ENCODE measurements at regions not wholly inside any gene's neighbourhood (a gene's known extent, or its start where the extent isn't known, plus 50 kb on each side); places are given as distances from the start of the nearest gene placed in this dataset.

DNA sequence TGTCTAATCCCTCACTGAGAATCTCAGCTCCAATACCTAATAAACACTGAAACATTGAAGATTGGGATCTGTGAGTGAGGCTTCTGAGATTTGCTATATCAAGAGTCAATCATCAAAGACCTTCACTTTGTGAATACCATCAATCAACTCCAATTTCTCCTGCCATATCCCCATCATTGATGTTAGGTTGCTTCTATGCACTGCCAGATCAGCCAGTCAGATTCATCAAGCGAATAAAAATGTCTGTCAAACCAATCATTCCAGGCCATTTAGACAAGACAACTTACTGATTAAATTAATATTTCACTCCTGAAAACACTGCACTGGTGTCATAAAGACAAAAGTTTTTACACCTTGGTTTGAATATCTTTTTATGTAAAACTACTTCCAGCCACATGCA is 1295.5 kb upstream of the LRRTM1 start:
- no peak for DNase-seq (ENCODE audit: low read depth, low spot score)

DNA sequence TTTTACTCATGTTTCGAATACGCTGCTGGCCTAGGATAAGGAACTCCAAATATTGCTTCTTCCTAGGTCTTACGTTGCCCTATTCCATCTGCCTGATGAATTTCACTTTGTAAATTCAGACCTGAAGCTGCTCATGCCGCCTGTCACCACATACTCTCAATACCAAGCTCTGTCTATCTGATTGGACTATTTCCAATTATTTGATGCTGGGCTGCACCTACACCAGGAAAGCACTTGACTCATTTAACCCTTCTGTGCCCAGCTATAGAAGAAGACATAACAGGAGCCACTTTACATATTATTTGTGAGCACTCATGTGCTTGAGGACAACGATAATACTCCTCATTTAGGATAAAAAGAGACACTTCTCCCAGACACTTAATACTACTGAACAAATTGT is 1293.9 kb upstream of the LRRTM1 start:
- no peak for DNase-seq (ENCODE audit: low read depth, low spot score)

DNA sequence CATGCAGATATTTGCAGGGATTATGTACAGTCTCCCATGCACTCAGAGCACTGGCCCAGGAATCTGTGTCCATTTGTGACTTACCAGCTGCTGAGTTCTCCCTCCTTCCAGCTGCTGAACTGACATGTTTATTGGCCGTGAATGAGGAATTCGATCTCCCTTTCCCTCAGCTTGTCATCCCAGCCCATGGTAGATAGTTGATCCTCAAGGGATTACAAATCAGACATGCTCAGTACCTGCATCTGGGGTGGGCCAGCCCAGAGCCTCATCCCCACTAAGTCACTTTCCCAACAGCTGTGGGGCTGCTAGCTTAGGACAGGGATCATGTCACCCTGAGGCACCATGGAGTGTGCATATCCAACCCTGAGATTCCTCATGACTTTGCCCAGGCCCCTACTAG is 1284.9 kb upstream of the LRRTM1 start:
- DNase-seq (ENCODE audit: low read depth, low spot score) = no peak

DNA sequence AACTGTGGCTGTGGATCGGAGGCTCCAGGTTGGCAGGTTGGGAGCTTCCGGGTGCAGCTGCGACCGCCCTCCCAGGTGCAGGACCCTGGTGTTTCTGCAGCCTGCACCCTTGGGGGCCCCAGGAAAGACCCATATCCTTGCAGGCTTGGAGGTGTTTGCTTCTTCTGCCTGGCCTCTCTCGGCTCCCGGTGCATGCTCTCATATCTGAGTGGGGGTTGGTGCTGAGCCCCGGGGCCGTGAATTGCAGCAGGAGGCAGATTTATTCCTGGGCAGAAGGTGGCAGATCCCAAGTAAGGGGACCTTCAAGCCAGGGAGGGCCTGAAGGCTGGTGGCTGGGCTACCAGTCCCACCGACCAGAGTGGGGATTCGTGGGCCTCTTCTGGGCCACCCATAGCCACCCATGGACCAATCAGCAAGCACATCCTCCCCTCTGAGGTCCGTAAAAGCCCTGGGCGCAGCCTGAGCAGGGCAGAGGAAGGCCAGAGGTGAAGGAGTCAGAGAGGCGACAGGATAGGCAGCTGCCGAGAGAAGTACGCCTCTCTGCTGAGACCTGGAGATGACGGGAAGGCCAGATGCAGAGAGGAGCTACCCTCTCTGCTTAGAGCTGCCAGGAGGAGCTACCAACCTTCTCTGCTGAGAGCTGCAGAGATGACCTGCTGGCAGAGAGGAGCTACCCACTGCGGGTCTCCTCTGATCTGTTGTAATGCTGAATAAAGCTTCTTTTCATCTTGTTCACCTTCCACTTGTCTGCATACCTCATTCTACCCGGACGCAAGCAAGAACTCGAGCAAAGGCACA is 1279.0 kb upstream of the LRRTM1 start:
- no peak for DNase-seq (ENCODE audit: low read depth, low spot score)

DNA sequence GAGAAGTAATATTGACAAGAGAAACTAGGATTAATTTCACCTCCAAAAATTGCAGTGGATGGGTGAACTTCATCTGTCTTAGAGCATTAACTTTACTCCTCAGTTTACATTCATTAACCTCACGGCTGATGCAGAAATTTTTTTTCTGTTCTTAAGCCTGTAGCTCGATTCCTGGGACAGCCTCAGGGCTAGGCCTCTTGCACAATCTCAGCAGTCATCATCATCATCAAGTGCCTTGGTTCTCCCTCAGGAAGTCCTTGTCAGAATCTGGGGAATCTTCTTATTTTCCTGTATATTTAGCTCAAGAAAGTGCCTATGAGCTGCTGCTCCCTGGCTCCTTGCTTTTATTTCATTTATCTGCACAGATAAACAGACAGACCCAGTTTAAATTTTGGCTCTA is 1272.2 kb upstream of the LRRTM1 start:
- no peak for DNase-seq (ENCODE audit: low read depth, low spot score)

DNA sequence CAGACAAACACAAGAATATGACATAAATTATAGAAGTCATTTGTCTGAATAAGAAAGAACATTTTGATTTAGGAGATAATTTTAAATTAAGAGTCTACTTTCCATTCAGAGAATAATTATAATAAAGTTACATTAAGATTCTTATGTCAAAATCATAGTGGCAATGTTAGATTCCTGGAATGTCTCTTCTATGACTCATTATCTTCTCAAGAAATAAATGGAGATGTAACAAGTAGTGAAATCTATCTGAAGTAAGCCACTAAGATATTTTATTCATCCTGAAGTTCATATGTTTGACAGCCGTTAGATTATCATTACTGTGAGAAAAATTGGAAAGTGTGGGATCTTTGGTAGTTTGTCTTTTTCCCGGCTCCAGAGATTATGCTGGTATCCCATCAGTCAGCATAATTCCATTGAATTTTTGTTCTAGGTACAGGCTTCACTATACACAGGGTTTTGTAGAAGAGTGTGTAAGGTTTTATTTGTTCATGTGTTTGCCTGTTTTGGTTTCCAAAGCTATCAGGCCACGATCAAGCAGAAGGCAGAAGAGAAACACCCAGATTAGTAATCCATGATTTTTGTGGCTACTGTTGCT is 1246.6 kb upstream of the LRRTM1 start:
- DNase-seq (ENCODE audit: low read depth, low spot score) = no peak

DNA sequence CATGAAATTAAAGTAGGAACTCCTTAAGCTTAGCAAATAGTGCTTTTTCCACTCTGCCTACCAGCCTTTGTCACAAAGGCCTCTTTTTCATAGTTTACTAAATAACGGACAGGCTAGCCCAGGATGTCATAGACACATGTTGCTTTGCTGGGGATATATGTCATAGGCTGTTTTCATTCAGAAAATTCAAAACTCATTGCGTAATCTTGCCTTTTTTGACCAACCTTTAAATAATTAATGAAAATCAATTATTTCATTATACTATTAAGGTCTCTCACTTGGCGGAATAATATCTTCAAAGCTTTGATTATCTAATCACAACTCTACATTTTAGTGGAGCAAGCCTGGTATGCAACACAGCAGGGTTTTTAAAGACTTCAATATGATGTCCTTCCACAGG is 1245.7 kb upstream of the LRRTM1 start:
- no peak for DNase-seq (ENCODE audit: low read depth, low spot score)

DNA sequence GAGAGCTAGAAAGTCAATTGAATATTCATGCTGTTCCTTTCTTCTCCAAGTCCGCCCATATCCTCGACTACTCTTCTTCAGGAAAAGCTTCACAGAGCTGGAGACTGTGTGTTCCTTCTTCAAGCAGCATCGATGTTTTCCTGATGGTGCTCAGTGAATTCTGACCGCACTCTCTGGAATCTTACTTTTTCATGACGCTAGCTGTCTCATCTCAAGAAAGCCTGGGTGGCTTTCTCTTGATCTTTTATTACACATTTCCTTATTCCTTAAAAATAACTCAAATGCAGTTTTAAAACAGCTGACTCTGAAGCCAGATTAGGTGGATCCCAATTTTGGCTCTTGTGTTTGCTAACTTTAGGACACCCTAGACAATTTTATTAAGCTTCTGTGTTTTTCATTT is 1245.1 kb upstream of the LRRTM1 start:
- no peak for DNase-seq (ENCODE audit: low read depth, low spot score)

DNA sequence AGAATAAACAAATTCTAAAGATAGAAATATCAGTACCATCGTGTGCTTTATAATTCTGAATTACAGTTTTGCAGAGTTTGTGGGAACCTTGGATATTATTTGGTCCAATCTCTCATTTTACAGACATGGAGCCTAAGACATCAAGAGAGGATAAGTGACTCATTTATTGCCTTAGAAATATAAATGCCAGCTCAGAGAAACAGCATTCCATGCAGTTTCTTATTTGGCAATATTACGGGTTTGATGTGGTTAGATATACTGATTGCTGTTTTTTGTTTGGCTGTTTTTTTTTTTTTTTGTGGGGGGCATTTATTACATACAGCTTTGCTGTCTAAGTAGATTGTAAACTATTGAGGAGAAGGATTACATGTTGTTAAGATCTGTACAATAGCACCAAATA is 1241.1 kb upstream of the LRRTM1 start:
- DNase-seq (ENCODE audit: low read depth, low spot score) = no peak

DNA sequence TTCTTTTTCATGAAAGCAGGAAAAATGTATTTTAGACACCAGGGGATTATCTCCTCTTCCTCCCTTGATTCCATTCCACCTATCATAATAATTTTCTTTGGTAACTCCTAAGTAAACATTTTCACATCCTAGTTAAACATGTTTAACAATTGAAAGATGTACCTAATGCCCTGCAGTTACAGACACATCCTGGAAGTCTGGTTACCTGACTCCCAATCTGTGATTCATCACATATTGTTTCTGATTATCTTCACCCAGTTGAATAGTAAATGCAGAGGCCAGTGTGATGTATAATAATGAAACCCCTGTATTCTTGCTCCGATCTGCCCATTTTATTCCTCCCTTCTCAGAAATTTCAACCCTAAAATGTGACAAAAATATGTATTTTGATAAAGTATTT is 1237.6 kb upstream of the LRRTM1 start:
- no peak for DNase-seq (ENCODE audit: low read depth, low spot score)

DNA sequence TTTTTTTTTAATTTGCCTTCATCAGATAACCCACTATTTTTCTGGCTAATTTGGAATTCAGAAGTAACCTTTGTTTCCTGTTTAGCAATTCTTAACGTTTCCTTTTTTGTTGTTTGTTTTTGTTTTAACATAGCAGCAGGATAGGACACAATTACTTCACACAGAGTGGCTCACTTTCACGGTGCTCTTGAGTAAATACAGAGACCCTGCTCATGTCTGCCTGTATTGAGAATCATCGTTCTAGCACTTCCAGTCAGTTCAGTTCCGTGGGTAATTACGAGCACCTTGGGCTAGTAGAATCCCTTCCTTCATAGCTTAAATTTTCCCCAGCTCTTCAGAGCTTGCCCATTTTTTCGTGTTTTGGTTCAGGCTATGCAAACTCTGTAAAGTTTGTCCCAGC is 1225.4 kb upstream of the LRRTM1 start:
- DNase-seq (ENCODE audit: low read depth, low spot score) = no peak

DNA sequence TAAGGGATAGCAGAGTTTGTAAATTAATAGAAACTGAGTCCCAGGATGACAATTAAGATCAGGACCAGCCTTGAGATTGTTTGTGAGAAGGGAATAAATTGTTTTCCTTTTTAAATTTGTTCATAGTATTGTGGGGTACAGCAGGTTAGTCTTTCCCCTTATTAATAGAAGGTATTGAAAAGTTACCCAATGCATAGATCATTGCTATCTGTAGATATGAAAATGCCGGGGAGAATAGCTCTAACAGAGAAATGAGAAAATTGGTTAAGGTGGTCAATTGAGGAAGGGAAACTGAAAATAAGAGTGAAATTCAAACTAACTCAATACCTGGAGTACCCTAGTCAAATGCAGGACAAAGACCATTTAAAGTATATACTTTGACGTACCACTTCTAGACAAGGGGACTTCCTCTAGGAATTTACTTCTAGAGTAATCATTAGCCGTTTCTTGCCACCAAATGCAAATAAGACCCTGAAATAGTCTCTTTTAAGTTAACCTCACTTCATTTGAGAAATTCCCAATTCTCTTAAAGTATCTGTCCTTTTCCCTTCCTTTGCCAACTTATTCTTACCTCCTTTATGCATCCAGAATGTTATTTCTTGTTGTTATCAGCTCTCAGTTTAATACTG is 1224.4 kb upstream of the LRRTM1 start:
- DNase-seq (ENCODE audit: low read depth, low spot score) = no peak

DNA sequence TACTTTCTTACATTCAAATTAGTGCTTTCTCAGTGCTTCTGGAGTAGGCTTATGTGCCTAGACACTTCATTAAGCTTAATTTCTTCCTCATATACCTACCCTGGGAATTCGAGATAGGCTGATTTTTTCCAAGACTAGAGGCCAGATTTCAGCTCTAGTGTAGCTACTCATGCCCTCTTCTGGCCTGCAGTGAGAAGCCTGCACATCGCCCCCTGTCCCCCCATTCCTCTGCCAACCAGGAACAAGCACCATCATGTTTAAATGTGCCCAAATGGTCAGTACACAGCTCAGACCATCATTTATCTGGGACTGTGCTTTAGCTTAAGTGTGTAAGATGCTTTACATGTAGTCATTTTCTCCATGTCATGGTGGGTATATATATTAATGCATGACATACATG is 1218.8 kb upstream of the LRRTM1 start:
- DNase-seq (ENCODE audit: low read depth, low spot score) = no peak

DNA sequence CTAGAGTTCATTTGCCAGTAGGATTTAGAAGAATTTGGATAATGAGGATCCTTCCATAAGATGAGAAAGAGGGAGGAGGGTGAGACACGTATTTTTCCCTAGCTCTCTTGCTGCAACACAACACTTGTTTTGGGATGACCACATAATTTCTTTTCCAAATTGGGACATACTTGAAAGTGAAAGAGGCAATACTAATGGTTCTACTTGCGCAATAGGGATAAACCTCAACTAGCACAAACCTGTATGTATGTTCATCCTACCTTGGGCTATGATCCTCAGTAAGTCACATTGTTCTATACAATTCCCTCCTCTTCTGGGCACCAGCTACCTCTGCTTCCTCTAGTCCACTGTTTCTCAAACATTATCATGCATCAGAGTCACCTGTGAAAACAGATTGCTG is 1208.8 kb upstream of the LRRTM1 start:
- no peak for DNase-seq (ENCODE audit: low read depth, low spot score)

DNA sequence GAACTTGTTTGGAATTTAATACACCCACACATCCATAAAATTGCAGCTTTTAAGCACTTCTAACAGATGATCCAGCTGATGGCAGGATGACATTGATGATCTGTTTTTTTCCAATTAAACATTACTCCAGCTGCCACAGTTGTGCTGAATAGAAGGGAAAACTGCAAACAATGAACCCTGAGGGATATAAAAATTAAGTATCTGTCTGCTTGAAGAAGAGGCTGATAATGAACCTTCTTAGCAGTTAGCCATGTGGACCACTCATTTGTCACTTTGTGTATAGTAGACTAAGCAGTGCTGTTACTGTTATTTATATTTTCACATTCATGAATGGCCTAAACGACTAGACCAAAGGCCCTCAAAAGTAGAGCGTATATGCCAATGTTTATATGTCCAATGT is 1201.0 kb upstream of the LRRTM1 start:
- no peak for DNase-seq (ENCODE audit: low read depth, low spot score)

DNA sequence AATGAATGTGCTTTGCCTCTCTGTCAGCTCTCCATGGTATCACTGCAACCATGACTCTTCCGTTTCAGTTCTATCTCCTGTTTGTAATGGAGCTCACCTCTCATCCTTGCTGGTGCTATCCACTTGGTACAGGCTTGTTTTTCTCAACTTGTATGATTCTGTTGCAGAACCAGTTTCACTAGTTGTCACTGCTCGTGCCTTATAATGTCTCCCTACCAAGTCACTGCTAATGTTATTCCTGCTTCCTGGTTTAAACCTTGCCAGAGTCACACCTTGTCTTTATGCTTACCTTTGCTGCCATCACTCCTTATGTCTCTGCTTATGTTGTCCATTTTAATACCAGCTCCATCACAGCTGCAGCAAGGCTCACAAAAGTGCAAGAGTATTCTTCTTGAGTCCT is 1191.0 kb upstream of the LRRTM1 start:
- no peak for DNase-seq (ENCODE audit: low read depth, low spot score)

DNA sequence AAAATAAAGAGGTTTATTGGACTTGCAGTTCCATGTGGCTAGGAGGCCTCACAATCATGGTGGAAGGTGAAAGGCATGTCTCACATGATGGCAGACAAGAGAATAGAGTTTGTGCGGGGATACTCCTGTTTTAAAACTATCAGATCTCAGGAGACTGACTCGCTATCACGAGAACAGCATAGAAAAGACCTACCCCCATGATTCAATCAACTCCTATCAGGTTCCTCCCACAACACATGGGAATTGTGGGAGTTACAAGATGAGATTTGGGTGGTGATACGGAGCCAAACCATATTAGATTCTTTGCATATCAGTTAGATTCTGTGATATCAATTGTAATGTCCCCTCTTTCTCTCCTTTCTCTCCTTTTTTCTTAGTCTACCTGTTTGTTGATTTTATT is 1178.7 kb upstream of the LRRTM1 start:
- no peak for DNase-seq (ENCODE audit: low read depth, low spot score)

DNA sequence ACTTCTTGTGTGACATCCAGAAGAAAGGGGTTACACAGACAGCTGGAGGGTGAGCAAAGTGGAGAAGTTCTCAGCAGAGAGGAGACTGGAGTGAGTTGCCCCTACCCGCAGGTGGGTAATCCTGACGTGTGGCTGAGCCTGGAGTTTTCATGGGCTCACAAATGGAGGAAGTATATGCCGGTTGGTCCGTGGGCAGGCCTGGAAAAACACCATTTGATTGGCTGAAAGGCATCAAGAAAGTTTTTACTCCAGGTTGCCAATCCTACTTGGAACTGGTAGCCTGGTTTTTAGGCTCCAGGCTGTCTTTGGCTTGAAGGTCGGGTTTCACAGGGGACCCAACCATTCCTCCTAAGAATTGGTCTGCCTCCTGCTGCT is 1177.4 kb upstream of the LRRTM1 start:
- DNase-seq (ENCODE audit: low read depth, low spot score) = no peak

DNA sequence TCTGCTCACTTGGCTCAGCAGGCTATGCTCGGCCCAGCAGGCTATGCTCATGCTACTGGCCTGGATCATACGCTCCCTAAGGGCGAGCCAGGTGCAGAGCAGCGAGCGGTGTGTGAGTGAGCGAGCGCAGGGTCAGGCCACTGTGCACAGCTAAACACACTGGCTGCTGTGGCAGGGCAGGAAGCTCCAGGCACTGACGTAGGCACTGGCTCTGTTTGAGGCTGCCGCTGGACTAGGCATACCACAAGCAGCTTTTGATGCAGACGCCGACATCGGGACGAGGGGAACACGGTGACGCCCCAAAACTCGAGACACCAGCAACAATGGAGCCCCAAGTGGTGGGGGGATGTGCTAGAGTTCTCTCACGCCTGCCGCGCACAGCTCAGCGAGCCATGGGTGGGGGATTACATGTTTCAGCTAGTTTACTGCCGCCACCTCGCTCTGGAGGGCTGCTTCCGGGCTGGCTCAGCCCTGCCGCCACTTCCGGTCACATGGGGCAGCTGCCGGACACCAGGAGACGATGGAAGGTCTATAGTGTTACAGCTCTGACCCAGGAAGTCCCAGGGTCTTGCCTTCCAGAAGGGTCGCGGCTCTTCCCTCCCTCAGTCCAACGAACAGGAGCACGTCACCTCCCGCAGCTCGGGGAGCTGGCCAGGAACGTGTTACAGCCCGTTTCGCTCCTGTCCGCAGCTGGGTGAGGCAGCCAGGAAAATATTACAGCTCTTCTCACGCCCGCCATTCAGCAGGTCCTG is 1176.9 kb upstream of the LRRTM1 start:
- no peak for DNase-seq (ENCODE audit: low read depth, low spot score)

DNA sequence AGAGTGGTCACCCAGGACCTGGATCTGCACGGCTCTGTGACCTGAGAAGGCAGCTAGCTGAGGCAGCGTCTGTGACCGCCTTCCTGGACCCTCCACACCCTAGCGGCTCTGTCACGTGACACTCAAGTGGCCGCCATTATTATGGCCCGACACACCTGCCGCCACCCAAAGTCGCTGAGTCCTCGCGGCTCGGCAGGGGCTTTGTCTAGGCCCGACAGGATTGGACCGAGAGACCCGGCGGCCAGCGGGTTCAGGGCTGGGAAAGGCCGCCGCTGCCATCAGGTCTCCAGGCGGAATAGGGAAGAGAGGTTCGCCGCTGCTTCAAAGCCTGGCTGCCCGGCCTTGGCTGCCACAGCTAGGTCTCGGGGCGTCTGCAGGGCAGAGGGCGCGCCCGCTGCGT is 1162.5 kb upstream of the LRRTM1 start:
- DNase-seq (ENCODE audit: low read depth, low spot score) = no peak

DNA sequence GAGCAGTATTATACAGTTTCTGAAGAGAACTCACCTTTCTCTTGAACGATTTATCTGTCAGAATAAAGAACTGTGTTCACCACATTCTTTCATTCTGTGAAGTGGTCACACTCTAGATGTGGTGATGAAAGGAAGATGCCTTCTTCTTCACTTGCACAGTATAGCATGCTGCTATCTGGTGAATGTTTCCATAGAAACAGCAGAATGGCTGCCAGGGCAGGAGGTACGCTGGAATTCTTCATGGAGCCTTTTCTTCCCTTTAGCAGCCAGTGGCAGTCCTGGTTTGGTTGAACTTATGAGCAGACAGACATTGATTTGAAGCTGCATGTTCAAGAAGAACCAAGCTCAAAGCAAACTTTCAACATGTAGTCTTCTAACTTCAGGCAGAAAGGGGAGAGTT is 1157.9 kb upstream of the LRRTM1 start:
- DNase-seq (ENCODE audit: low read depth, low spot score) = no peak

DNA sequence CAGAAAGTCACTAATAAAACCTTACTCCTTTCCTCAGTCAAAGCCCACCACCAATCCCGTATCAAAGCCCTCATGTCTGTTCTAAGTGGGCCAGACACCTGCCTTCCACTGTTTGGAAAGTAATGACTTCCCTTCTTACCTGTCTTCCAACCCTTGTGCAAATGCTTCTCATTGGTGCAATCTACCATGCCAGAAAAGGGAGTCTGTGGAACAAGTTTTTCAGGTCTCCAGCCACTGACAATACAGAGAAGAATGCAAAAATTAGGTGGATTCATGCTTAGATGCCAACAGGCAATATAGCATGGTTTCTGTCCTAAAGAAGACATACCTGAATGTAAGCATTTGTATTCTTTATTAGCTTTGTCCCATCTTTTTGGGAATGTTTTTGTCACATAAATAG is 1140.6 kb upstream of the LRRTM1 start:
- DNase-seq (ENCODE audit: low read depth, low spot score) = no peak

All from activated CD4-positive, CD25-positive, alpha-beta regulatory T cell treated with anti-CD3 and anti-CD28 coated beads, Interleukin-2, amount 50 U/mL, for 16 hours (primary cell).